Thymus (tissue), 11 donors: ENCODE measurements at regions not wholly inside any gene's neighbourhood (a gene's known extent, or its start where the extent isn't known, plus 50 kb on each side); places are given as distances from the start of the nearest gene placed in this dataset.

Experiments
- DNase-seq, 9 donors: peaks; one replicate each; pipeline ENCODE4 v3.0.0-alpha.2; 2013; ENCODE audit warnings: low spot score in 9 of 9, low read depth in 6 of 9, missing footprints in 1 of 9
- H3K27ac ChIP-seq, 2 donors: one replicate each; pipeline ENCODE4 v1.5.1; 2013; ENCODE audit warnings: control low read depth in 1 of 2, low read depth in 1 of 2, low read length in 1 of 2, mild to moderate bottlenecking in 1 of 2, moderate library complexity in 1 of 2
- H3K27me3 ChIP-seq, 2 donors: one replicate each; pipeline ENCODE4 v1.5.1; 2013; ENCODE audit warnings: low read length in 1 of 2; ENCODE audit not compliant: control insufficient read depth in 2 of 2, insufficient read depth in 1 of 2
- H3K36me3 ChIP-seq, 2 donors: one replicate each; pipeline ENCODE4 v1.5.1; 2013; ENCODE audit warnings: low read length in 1 of 2, mild to moderate bottlenecking in 1 of 2, moderate library complexity in 1 of 2; ENCODE audit not compliant: control insufficient read depth in 2 of 2, insufficient read depth in 2 of 2
- H3K4me1 ChIP-seq, 2 donors: one replicate each; pipeline ENCODE4 v1.5.1; 2013; ENCODE audit warnings: low read length in 2 of 2; ENCODE audit not compliant: control insufficient read depth in 2 of 2, insufficient read depth in 2 of 2
- H3K4me3 ChIP-seq, 2 donors: one replicate each; pipeline ENCODE4 v1.5.1; 2013; ENCODE audit warnings: low read length in 2 of 2, control low read depth in 1 of 2, mild to moderate bottlenecking in 1 of 2
- H3K9me3 ChIP-seq, 2 donors: one replicate each; pipeline ENCODE4 v1.5.1; 2013; ENCODE audit warnings: low read length in 1 of 2, mild to moderate bottlenecking in 1 of 2; ENCODE audit not compliant: control insufficient read depth in 2 of 2, insufficient read depth in 1 of 2
- WGBS: extraction: QIAGEN DNeasy Blood & Tissue Kit; methylation state at CpG from one replicate; pipeline ENCODE4 v1.1.7; 2013; 5-methylcytosine and 5-hydroxymethylcytosine counted together
- donor health status: healthy.

- Histone ChIP-seq H3K4me3 (no peak overlapping the region), H3K9me3 (no peaks in the 10 kb centered on the region), H3K27me3 (no peaks in the 10 kb centered on the region), H3K27ac (no peak overlapping the region), H3K36me3 (no peaks in the 10 kb centered on the region), H3K4me1 (no peaks in the 10 kb centered on the region)
- no peak for DNase-seq
- WGBS: 74% methylated on average over 7 of the region's 7 CpGs
Measured at GRCh38 chr5:164364237-164365208, 859.1 kb downstream of the MAT2B start.

- H3K27ac ChIP-seq: no peak overlapping the region
- WGBS: 96% methylated on average over 4 of the region's 4 CpGs
- no peak overlapping the region for H3K4me3 ChIP-seq
- H3K36me3 ChIP-seq: no peaks in the 10 kb centered on the region
- H3K27me3 ChIP-seq: no peaks in the 10 kb centered on the region
- no peaks in the 10 kb centered on the region for H3K4me1 ChIP-seq
- DNase-seq: no peak
- H3K9me3 ChIP-seq: no peaks in the 10 kb centered on the region
Measured at GRCh38 chr5:164370841-164371240, 865.4 kb downstream of the MAT2B start.

- H3K4me1 ChIP-seq: no peaks in the 10 kb centered on the region
- no peaks in the 10 kb centered on the region for H3K9me3 ChIP-seq
- H3K4me3 ChIP-seq: no peak overlapping the region
- DNase-seq: no peak
- no peaks in the 10 kb centered on the region for H3K27me3 ChIP-seq
- no peak overlapping the region for H3K27ac ChIP-seq
- no peaks in the 10 kb centered on the region for H3K36me3 ChIP-seq
- WGBS: 95% methylated on average over 1 of the region's 1 CpG
Measured at GRCh38 chr5:164372892-164373291, 867.5 kb downstream of the MAT2B start.

- H3K27ac ChIP-seq: no peak overlapping the region
- no peaks in the 10 kb centered on the region for H3K27me3 ChIP-seq
- H3K36me3 ChIP-seq: no peaks in the 10 kb centered on the region
- WGBS: 88% methylated on average over 2 of the region's 2 CpGs
- DNase-seq: no peak
- H3K4me1 ChIP-seq: no peaks in the 10 kb centered on the region
- H3K9me3 ChIP-seq: no peaks in the 10 kb centered on the region
- H3K4me3 ChIP-seq: no peak overlapping the region
Measured at GRCh38 chr5:164373876-164374275, 868.5 kb downstream of the MAT2B start.

- WGBS: 92% methylated on average over 1 of the region's 1 CpG
- H3K4me1 ChIP-seq: no peaks in the 10 kb centered on the region
- no peaks in the 10 kb centered on the region for H3K9me3 ChIP-seq
- H3K4me3 ChIP-seq: no peak overlapping the region
- H3K27ac ChIP-seq: no peak overlapping the region
- no peaks in the 10 kb centered on the region for H3K36me3 ChIP-seq
- no peaks in the 10 kb centered on the region for H3K27me3 ChIP-seq
- DNase-seq: no peak
Measured at GRCh38 chr5:164375051-164375450, 869.6 kb downstream of the MAT2B start.

GRCh38 chr5:164376843-164377242, 871.4 kb downstream of the MAT2B start:
- H3K27ac ChIP-seq: no peak overlapping the region
- no peaks in the 10 kb centered on the region for H3K4me1 ChIP-seq
- H3K27me3 ChIP-seq: no peaks in the 10 kb centered on the region
- no peaks in the 10 kb centered on the region for H3K36me3 ChIP-seq
- no peak overlapping the region for H3K4me3 ChIP-seq
- no peaks in the 10 kb centered on the region for H3K9me3 ChIP-seq
- DNase-seq: no peak

DNA sequence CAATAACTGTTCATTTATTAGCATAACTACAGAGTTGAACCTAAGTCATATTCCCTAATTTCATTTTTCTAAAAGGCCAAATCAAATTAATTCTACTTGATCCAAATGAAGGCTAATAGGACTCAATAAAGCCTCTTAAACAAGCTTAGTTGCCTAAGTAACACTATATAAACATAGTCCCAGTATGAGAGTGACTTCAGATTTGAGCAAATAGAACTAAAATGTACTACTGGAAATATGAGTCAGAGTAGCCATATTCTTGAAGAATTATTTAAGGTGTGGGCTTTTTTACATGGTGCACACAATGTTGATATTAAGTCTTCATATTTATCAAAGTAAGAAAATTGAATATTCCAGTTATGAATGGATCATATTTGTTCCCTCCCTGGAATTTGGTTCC, 872.3 kb downstream of the MAT2B start:
- H3K27me3 ChIP-seq: no peaks in the 10 kb centered on the region

GRCh38 chr5:164383662-164384061, 878.2 kb downstream of the MAT2B start:
- Histone ChIP-seq H3K4me1 (no peaks in the 10 kb centered on the region), H3K9me3 (no peaks in the 10 kb centered on the region), H3K4me3 (no peak overlapping the region), H3K27me3 (no peaks in the 10 kb centered on the region), H3K27ac (no peak overlapping the region), H3K36me3 (no peaks in the 10 kb centered on the region)
- DNase-seq: no peak
- WGBS: 61% methylated on average over 2 of the region's 2 CpGs

More for the DNA sequence above, 872.3 kb downstream of the MAT2B start:
- no peak for DNase-seq
- no peaks in the 10 kb centered on the region for H3K4me1 ChIP-seq
- H3K36me3 ChIP-seq: no peaks in the 10 kb centered on the region
- H3K4me3 ChIP-seq: no peak overlapping the region
- no peaks in the 10 kb centered on the region for H3K9me3 ChIP-seq
- H3K27ac ChIP-seq: no peak overlapping the region

DNA sequence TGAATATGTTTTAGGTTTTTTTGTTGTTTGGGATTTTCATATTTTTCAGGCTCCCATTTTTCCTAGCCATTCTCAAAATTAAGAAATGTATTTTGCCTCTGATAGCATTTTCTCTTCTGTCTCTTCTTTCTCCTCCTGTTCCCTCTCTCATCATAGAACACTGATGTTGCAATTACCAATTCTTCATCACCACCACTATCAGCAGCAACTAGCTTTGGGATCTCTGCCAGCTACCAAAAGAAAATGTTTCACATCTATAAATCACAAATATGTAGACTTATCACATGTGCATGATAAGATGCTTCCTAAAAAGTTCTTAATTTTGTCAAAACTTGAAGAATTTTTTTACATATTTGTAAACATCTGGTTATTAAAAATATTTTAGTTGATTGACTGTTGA, 887.1 kb downstream of the MAT2B start:
- H3K36me3 ChIP-seq: no peaks in the 10 kb centered on the region
- H3K9me3 ChIP-seq: no peaks in the 10 kb centered on the region
- H3K27ac ChIP-seq: no peak overlapping the region
- H3K4me1 ChIP-seq: no peaks in the 10 kb centered on the region
- H3K4me3 ChIP-seq: no peak overlapping the region
- H3K27me3 ChIP-seq: no peaks in the 10 kb centered on the region
- no peak for DNase-seq
